SK-N-SH (cell line): ENCODE measurements at regions not wholly inside any gene's neighbourhood (a gene's known extent, or its start where the extent isn't known, plus 50 kb on each side); places are given as distances from the start of the nearest gene placed in this dataset.

Source experiments
- CTCF ChIP-seq: fragments of 200-600 bp; sonication (generic); IDR thresholded peaks from 2 replicates; pipeline ENCODE4 v1.6.1; 2017; ENCODE audit warnings: antibody characterized with exemption, mild to moderate bottlenecking, moderate library complexity
- ELF1 ChIP-seq: IDR thresholded peaks from 2 replicates; pipeline ENCODE4 v1.4.0; 2012
- EP300 ChIP-seq, 2 experiments: IDR thresholded peaks; 2 replicates each; pipeline versions ENCODE4 v1.4.0 to v1.6.1; 2012; ENCODE audit warnings: borderline replicate concordance in 1 of 2, low read depth in 1 of 2, low read length in 1 of 2
- GABPA ChIP-seq: IDR thresholded peaks from 2 replicates; pipeline ENCODE4 v1.4.0; 2012; ENCODE audit warnings: low read depth, mild to moderate bottlenecking
- IRF3 ChIP-seq: fragments of 150-350 bp; IDR thresholded peaks from 2 replicates; pipeline ENCODE4 v1.6.1; 2016; ENCODE audit warnings: mild to moderate bottlenecking, low read depth, low read length
- MAX ChIP-seq: IDR thresholded peaks from 2 replicates; pipeline ENCODE4 v1.4.0; 2012; ENCODE audit warnings: low read depth
- POLR2AphosphoS5 ChIP-seq: IDR thresholded peaks from 2 replicates; pipeline ENCODE4 v1.6.1; 2012; ENCODE audit warnings: low read depth, low read length
- RAD21 ChIP-seq: IDR thresholded peaks from 2 replicates; pipeline ENCODE4 v1.6.1; 2012; ENCODE audit warnings: mild to moderate bottlenecking, low read length
- REST ChIP-seq: IDR thresholded peaks from 2 replicates; pipeline ENCODE4 v1.6.1; 2012; ENCODE audit warnings: mild to moderate bottlenecking, low read depth, low read length, moderate library complexity
- RFX5 ChIP-seq: IDR thresholded peaks from 2 replicates; pipeline ENCODE4 v1.6.1; 2012; ENCODE audit warnings: mild to moderate bottlenecking, improper control_type of control experiment, low read length
- USF1 ChIP-seq: IDR thresholded peaks from 2 replicates; pipeline ENCODE4 v1.4.0; 2012; ENCODE audit warnings: low read depth, borderline replicate concordance
- USF2 ChIP-seq: fragments of 150-350 bp; IDR thresholded peaks from 2 replicates; pipeline ENCODE4 v1.6.1; 2017; ENCODE audit warnings: antibody characterized with exemption, low read length, low read depth, borderline replicate concordance
- ZBTB33 ChIP-seq: IDR thresholded peaks from 2 replicates; pipeline ENCODE4 v1.4.0; 2012; ENCODE audit warnings: low read depth, borderline replicate concordance

- no peak for TF ChIP-seq POLR2AphosphoS5
- TF ChIP-seq REST = no peak
- TF ChIP-seq CTCF = no peak
- TF ChIP-seq EP300 (IDR thresholded peaks at IDR 0.05; ENCODE audit: borderline replicate concordance in 1 of 2, low read depth in 1 of 2, low read length in 1 of 2) = no peak
- no peak for TF ChIP-seq USF1
- TF ChIP-seq IRF3 = no peak
- no peak for TF ChIP-seq MAX
- no peak for TF ChIP-seq GABPA
- TF ChIP-seq RFX5 = no peak
- TF ChIP-seq ZBTB33 = no peak
- TF ChIP-seq USF2 = no peak
- TF ChIP-seq ELF1 = no peak
- TF ChIP-seq RAD21 = no peak
These were observed 284.3 kb upstream of the NR5A2 start for GRCh38 chr1:199743227-199743626.
